ENCODE measurements at regions not wholly inside any gene's neighbourhood (a gene's known extent, or its start where the extent isn't known, plus 50 kb on each side); places are given as distances from the start of the nearest gene placed in this dataset.

GRCh38 chr16:86901483-86901882 lies 323.1 kb downstream of the FOXL1 start:
- no peaks in the 10 kb centered on the region for H3K27me3 ChIP-seq (ENCODE audit: control insufficient read depth in 1 of 2, insufficient read depth in 2 of 2, low read length in 1 of 2)
- no peaks in the 10 kb centered on the region for H3K36me3 ChIP-seq (ENCODE audit: control insufficient read depth in 1 of 2, insufficient read depth in 2 of 2, low read length in 1 of 2)
- H3K4me3 ChIP-seq (ENCODE audit: low read length in 2 of 2), result no peak overlapping the region
- WGBS, 2 donors, result 85 to 91% methylated on average over 6 of the region's 6 CpGs
- H3K27ac ChIP-seq (ENCODE audit: low read depth in 1 of 2, low read length in 2 of 2), result no peak overlapping the region
- ATAC-seq (ENCODE audit: low FRiP score) (no peak), DNase-seq (no peak)
- intact Hi-C loops (cut with DNase I), result no loop called here
- no peaks in the 10 kb centered on the region for H3K4me1 ChIP-seq (ENCODE audit: control insufficient read depth in 1 of 2, insufficient read depth in 2 of 2, low read length in 2 of 2)
- H3K9me3 ChIP-seq (ENCODE audit: control insufficient read depth, low read length), result no peaks in the 10 kb centered on the region

GRCh38 chr16:86902656-86903001 lies 324.3 kb downstream of the FOXL1 start:
- intact Hi-C loops (cut with DNase I), result no loop called here
- ATAC-seq (ENCODE audit: low FRiP score) (no peak), DNase-seq (no peak)
- no peaks in the 10 kb centered on the region for H3K4me1 ChIP-seq (ENCODE audit: control insufficient read depth in 1 of 2, insufficient read depth in 2 of 2, low read length in 2 of 2)
- H3K9me3 ChIP-seq (ENCODE audit: control insufficient read depth, low read length), result no peaks in the 10 kb centered on the region
- no peaks in the 10 kb centered on the region for H3K36me3 ChIP-seq (ENCODE audit: control insufficient read depth in 1 of 2, insufficient read depth in 2 of 2, low read length in 1 of 2)
- H3K27me3 ChIP-seq (ENCODE audit: control insufficient read depth in 1 of 2, insufficient read depth in 2 of 2, low read length in 1 of 2), result no peaks in the 10 kb centered on the region
- H3K27ac ChIP-seq (ENCODE audit: low read depth in 1 of 2, low read length in 2 of 2), result no peak overlapping the region
- no peak overlapping the region for H3K4me3 ChIP-seq (ENCODE audit: low read length in 2 of 2)
- whole genome bisulfite sequencing, 2 donors, result 92 to 98% methylated on average over 4 of the region's 4 CpGs

- intact Hi-C loops (cut with DNase I), result no loop called here
- Histone ChIP-seq H3K36me3 (ENCODE audit: control insufficient read depth in 1 of 2, insufficient read depth in 2 of 2, low read length in 1 of 2) (no peaks in the 10 kb centered on the region), H3K4me3 (ENCODE audit: low read length in 2 of 2) (no peak overlapping the region), H3K27me3 (ENCODE audit: control insufficient read depth in 1 of 2, insufficient read depth in 2 of 2, low read length in 1 of 2) (no peaks in the 10 kb centered on the region), H3K4me1 (ENCODE audit: control insufficient read depth in 1 of 2, insufficient read depth in 2 of 2, low read length in 2 of 2) (no peaks in the 10 kb centered on the region), H3K9me3 (ENCODE audit: control insufficient read depth, low read length) (no peaks in the 10 kb centered on the region), H3K27ac (ENCODE audit: low read depth in 1 of 2, low read length in 2 of 2) (no peak overlapping the region)
- no peak for DNase-seq
- 95 to 100% methylated on average over 1 of the region's 1 CpG for WGBS, 2 donors
- no peak for ATAC-seq (ENCODE audit: low FRiP score)
These were observed 324.7 kb downstream of the FOXL1 start for GRCh38 chr16:86903068-86903467.

GRCh38 chr16:86905302-86905701 lies 327.0 kb downstream of the FOXL1 start:
- Histone ChIP-seq H3K27ac (ENCODE audit: low read depth in 1 of 2, low read length in 2 of 2) (no peak overlapping the region), H3K9me3 (ENCODE audit: control insufficient read depth, low read length) (no peaks in the 10 kb centered on the region), H3K36me3 (ENCODE audit: control insufficient read depth in 1 of 2, insufficient read depth in 2 of 2, low read length in 1 of 2) (no peaks in the 10 kb centered on the region), H3K27me3 (ENCODE audit: control insufficient read depth in 1 of 2, insufficient read depth in 2 of 2, low read length in 1 of 2) (no peaks in the 10 kb centered on the region), H3K4me1 (ENCODE audit: control insufficient read depth in 1 of 2, insufficient read depth in 2 of 2, low read length in 2 of 2) (no peaks in the 10 kb centered on the region), H3K4me3 (ENCODE audit: low read length in 2 of 2) (no peak overlapping the region)
- intact Hi-C loops (cut with DNase I), result no loop called here
- 21 to 23% methylated on average over 9 of the region's 9 CpGs for WGBS, 2 donors
- DNase-seq, result peak; percentile 41 to 85
- ATAC-seq (ENCODE audit: low FRiP score), result peak; percentile 53

- intact Hi-C loops (cut with DNase I), result no loop called here
- no peak overlapping the region for H3K4me3 ChIP-seq (ENCODE audit: low read length in 2 of 2)
- no peaks in the 10 kb centered on the region for H3K36me3 ChIP-seq (ENCODE audit: control insufficient read depth in 1 of 2, insufficient read depth in 2 of 2, low read length in 1 of 2)
- WGBS, 2 donors, result 94% methylated on average over 14 of the region's 14 CpGs
- DNase-seq, result peak in 1 of 2 donors; percentile 26
- no peaks in the 10 kb centered on the region for H3K27me3 ChIP-seq (ENCODE audit: control insufficient read depth in 1 of 2, insufficient read depth in 2 of 2, low read length in 1 of 2)
- H3K9me3 ChIP-seq (ENCODE audit: control insufficient read depth, low read length), result no peaks in the 10 kb centered on the region
- no peak for ATAC-seq (ENCODE audit: low FRiP score)
- H3K4me1 ChIP-seq (ENCODE audit: control insufficient read depth in 1 of 2, insufficient read depth in 2 of 2, low read length in 2 of 2), result no peaks in the 10 kb centered on the region
- no peak overlapping the region for H3K27ac ChIP-seq (ENCODE audit: low read depth in 1 of 2, low read length in 2 of 2)
These were observed 328.3 kb downstream of the FOXL1 start for GRCh38 chr16:86906623-86907022.

GRCh38 chr16:86909359-86910160 lies 331.2 kb downstream of the FOXL1 start:
- Histone ChIP-seq H3K27ac (ENCODE audit: low read depth in 1 of 2, low read length in 2 of 2) (no peak overlapping the region), H3K4me3 (ENCODE audit: low read length in 2 of 2) (no peak overlapping the region), H3K36me3 (ENCODE audit: control insufficient read depth in 1 of 2, insufficient read depth in 2 of 2, low read length in 1 of 2) (no peaks in the 10 kb centered on the region), H3K9me3 (ENCODE audit: control insufficient read depth, low read length) (no peaks in the 10 kb centered on the region), H3K27me3 (ENCODE audit: control insufficient read depth in 1 of 2, insufficient read depth in 2 of 2, low read length in 1 of 2) (no peaks in the 10 kb centered on the region), H3K4me1 (ENCODE audit: control insufficient read depth in 1 of 2, insufficient read depth in 2 of 2, low read length in 2 of 2) (no peaks in the 10 kb centered on the region)
- intact Hi-C loops (cut with DNase I), result no loop called here
- no peak for ATAC-seq (ENCODE audit: low FRiP score)
- peak in 1 of 2 donors; percentile 19 for DNase-seq
- 88 to 93% methylated on average over 19 of the region's 19 CpGs for WGBS, 2 donors

- H3K4me3 ChIP-seq (ENCODE audit: low read length in 2 of 2), result no peak overlapping the region
- H3K9me3 ChIP-seq (ENCODE audit: control insufficient read depth, low read length), result no peaks in the 10 kb centered on the region
- H3K4me1 ChIP-seq (ENCODE audit: control insufficient read depth in 1 of 2, insufficient read depth in 2 of 2, low read length in 2 of 2), result no peaks in the 10 kb centered on the region
- H3K27me3 ChIP-seq (ENCODE audit: control insufficient read depth in 1 of 2, insufficient read depth in 2 of 2, low read length in 1 of 2), result no peaks in the 10 kb centered on the region
- ATAC-seq (ENCODE audit: low FRiP score) (no peak), DNase-seq (peak in 1 of 2 donors; percentile 16)
- no peak overlapping the region for H3K27ac ChIP-seq (ENCODE audit: low read depth in 1 of 2, low read length in 2 of 2)
- intact Hi-C loops (cut with DNase I), result no loop called here
- H3K36me3 ChIP-seq (ENCODE audit: control insufficient read depth in 1 of 2, insufficient read depth in 2 of 2, low read length in 1 of 2), result no peaks in the 10 kb centered on the region
- 94% methylated on average over 16 of the region's 16 CpGs for WGBS, 2 donors
These were observed 331.9 kb downstream of the FOXL1 start for GRCh38 chr16:86910161-86910769.

GRCh38 chr16:86911437-86911958 lies 333.1 kb downstream of the FOXL1 start:
- Histone ChIP-seq H3K27ac (ENCODE audit: low read depth in 1 of 2, low read length in 2 of 2) (no peak overlapping the region), H3K4me3 (ENCODE audit: low read length in 2 of 2) (no peak overlapping the region), H3K9me3 (ENCODE audit: control insufficient read depth, low read length) (no peaks in the 10 kb centered on the region), H3K27me3 (ENCODE audit: control insufficient read depth in 1 of 2, insufficient read depth in 2 of 2, low read length in 1 of 2) (no peaks in the 10 kb centered on the region), H3K36me3 (ENCODE audit: control insufficient read depth in 1 of 2, insufficient read depth in 2 of 2, low read length in 1 of 2) (no peaks in the 10 kb centered on the region), H3K4me1 (ENCODE audit: control insufficient read depth in 1 of 2, insufficient read depth in 2 of 2, low read length in 2 of 2) (no peaks in the 10 kb centered on the region)
- WGBS, 2 donors, result 80 to 86% methylated on average over 4 of the region's 4 CpGs
- ATAC-seq (ENCODE audit: low FRiP score) (no peak), DNase-seq (no peak)
- intact Hi-C loops (cut with DNase I), result no loop called here

GRCh38 chr16:86913886-86914285 lies 335.5 kb downstream of the FOXL1 start:
- no peak for DNase-seq
- intact Hi-C loops (cut with DNase I), result no loop called here

More at GRCh38 chr16:86913886-86914285, 335.5 kb downstream of the FOXL1 start:
- H3K36me3 ChIP-seq (ENCODE audit: control insufficient read depth in 1 of 2, insufficient read depth in 2 of 2, low read length in 1 of 2), result no peaks in the 10 kb centered on the region
- H3K9me3 ChIP-seq (ENCODE audit: control insufficient read depth, low read length), result no peaks in the 10 kb centered on the region
- no peaks in the 10 kb centered on the region for H3K27me3 ChIP-seq (ENCODE audit: control insufficient read depth in 1 of 2, insufficient read depth in 2 of 2, low read length in 1 of 2)
- no peak overlapping the region for H3K4me3 ChIP-seq (ENCODE audit: low read length in 2 of 2)
- ATAC-seq (ENCODE audit: low FRiP score), result no peak
- WGBS, 2 donors, result 97 to 99% methylated on average over 7 of the region's 7 CpGs
- no peaks in the 10 kb centered on the region for H3K4me1 ChIP-seq (ENCODE audit: control insufficient read depth in 1 of 2, insufficient read depth in 2 of 2, low read length in 2 of 2)
- no peak overlapping the region for H3K27ac ChIP-seq (ENCODE audit: low read depth in 1 of 2, low read length in 2 of 2)

All from aorta (tissue), 5 donors.